Breast epithelium (tissue), 4 donors: ENCODE measurements at regions not wholly inside any gene's neighbourhood (a gene's known extent, or its start where the extent isn't known, plus 50 kb on each side); places are given as distances from the start of the nearest gene placed in this dataset.

Experiments used
- DNase-seq, 2 donors: peaks; one replicate each; pipeline ENCODE4 v3.0.0-alpha.2; 2019; ENCODE audit warnings: low spot score in 2 of 2
- H3K27ac ChIP-seq, 2 donors: fragments of 200-600 bp; sonication (generic) in 1 of 2; one replicate each; pipeline ENCODE4 v1.5.1; 2016 to 2019; ENCODE audit warnings: mild to moderate bottlenecking in 1 of 2
- H3K27me3 ChIP-seq, 2 donors: fragments of 200-600 bp; sonication (generic) in 1 of 2; one replicate each; pipeline versions ENCODE4 v1.5.1 to v1.6.0; 2017 to 2019; ENCODE audit warnings: control low read depth in 1 of 2, mild to moderate bottlenecking in 1 of 2
- H3K36me3 ChIP-seq: fragments of 200-600 bp; one replicate; pipeline ENCODE4 v1.5.1; 2019
- H3K4me1 ChIP-seq, 2 donors: fragments of 200-600 bp; sonication (generic); one replicate each; pipeline ENCODE4 v1.5.1; 2016 to 2019; ENCODE audit warnings: control low read depth in 1 of 2
- H3K4me3 ChIP-seq, 3 donors: fragments of 200-600 bp; sonication (generic); 1 replicate in 2 of 3; 2 replicates in 1 of 3; pipeline ENCODE4 v1.5.1; 2016 to 2019; ENCODE audit warnings: mild to moderate bottlenecking in 3 of 3, moderate library complexity in 2 of 3
- H3K9me3 ChIP-seq, 2 donors: fragments of 200-600 bp; sonication (generic) in 1 of 2; one replicate each; pipeline ENCODE4 v1.5.1; 2016 to 2019; ENCODE audit warnings: control low read depth in 1 of 2
- POLR2A ChIP-seq: fragments of 450-650 bp; IDR thresholded peaks from one replicate; pipeline ENCODE4 v1.6.1; 2016; ENCODE audit warnings: antibody characterized with exemption, mild to moderate bottlenecking, moderate library complexity
- POLR2AphosphoS5 ChIP-seq, 3 donors: sonication (generic); formaldehyde crosslinking; IDR thresholded peaks; one replicate each; pipeline ENCODE4 v1.6.1; 2017; ENCODE audit warnings: antibody characterized with exemption in 3 of 3
- intact Hi-C: fragments of 100-400 bp; cut with DNase I; formaldehyde crosslinking; loops from one replicate; pipeline ENCODE4 v1.15.1; 2023; ENCODE audit warnings: low total_unique reads
- TF ChIP-seq, protein P1 (sequence below), 3 donors: fragments of 450-650 bp; IDR thresholded peaks; one replicate each; pipeline ENCODE4 v1.5.1; 2016 to 2017; ENCODE audit warnings: antibody characterized with exemption in 3 of 3, mild to moderate bottlenecking in 3 of 3, moderate library complexity in 3 of 3

DNA sequence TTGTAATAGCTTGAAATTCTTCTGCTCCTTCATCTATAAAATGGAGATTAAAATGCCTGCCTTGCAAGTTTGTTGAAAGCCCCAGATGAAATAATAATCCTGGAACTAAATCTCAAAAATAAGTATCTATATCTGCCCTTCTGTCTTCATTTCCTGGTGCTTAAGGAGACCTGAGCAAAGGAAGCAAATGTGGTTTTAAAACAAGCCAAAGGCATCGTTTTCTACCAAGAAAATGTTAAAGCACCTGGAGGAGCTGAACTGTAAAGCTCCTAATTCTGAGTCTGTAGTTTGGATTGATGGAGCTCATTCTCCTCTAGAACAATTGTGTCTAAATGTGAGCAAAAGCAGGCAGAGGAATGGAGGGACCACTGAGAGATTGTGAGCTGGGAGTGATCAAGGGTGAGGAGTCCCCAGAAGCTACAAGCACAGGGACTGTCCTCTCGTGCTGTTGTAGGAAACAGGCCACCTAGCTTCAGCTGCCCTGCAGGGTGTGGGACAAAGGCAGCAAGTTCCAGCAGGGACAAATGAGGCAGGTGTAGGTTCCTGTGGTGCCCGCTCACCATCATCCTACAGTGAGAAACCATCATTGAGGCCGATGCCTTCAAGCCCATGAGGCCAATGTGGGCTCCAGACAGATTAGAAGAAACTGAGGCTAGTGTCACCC, 420.7 kb upstream of the TRIB2 start:
- Histone ChIP-seq H3K4me1 (no peaks in the 10 kb centered on the region), H3K27ac (no peak overlapping the region), H3K36me3 (no peaks in the 10 kb centered on the region), H3K9me3 (no peaks in the 10 kb centered on the region), H3K4me3 (no peak overlapping the region), H3K27me3 (no peaks in the 10 kb centered on the region)
- intact Hi-C loops: loop anchor here (2.0 kb wide), 1 partner anchor 21 kb away; no protein-coding TSS in a partner anchor
- TF ChIP-seq POLR2AphosphoS5 (IDR thresholded peaks at IDR 0.05) (no peak), POLR2A (no peak)
- TF ChIP-seq, protein P1, sequence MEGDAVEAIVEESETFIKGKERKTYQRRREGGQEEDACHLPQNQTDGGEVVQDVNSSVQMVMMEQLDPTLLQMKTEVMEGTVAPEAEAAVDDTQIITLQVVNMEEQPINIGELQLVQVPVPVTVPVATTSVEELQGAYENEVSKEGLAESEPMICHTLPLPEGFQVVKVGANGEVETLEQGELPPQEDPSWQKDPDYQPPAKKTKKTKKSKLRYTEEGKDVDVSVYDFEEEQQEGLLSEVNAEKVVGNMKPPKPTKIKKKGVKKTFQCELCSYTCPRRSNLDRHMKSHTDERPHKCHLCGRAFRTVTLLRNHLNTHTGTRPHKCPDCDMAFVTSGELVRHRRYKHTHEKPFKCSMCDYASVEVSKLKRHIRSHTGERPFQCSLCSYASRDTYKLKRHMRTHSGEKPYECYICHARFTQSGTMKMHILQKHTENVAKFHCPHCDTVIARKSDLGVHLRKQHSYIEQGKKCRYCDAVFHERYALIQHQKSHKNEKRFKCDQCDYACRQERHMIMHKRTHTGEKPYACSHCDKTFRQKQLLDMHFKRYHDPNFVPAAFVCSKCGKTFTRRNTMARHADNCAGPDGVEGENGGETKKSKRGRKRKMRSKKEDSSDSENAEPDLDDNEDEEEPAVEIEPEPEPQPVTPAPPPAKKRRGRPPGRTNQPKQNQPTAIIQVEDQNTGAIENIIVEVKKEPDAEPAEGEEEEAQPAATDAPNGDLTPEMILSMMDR (IDR thresholded peaks at IDR 0.05): no peak
- DNase-seq: no peak

DNA sequence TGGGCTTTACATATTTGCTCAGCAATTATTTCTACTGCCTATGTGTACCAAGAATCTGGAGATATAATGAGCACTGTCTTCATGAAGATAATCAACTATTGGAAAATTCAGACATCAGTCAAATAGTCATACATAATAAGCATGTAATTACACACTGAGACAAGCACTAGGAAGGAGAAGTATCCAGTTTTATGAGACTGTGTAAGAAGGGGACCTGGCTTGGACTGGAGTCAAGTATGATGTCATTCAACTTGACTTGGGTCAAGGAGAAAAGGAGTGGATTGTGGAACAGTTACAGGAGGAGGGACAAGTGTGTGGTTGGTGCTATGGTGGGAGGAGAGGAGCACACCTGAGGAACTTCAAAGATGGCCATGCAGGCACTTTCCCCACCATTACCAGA, 419.8 kb upstream of the TRIB2 start:
- Histone ChIP-seq H3K36me3 (no peaks in the 10 kb centered on the region), H3K27me3 (no peaks in the 10 kb centered on the region), H3K4me3 (no peak overlapping the region), H3K9me3 (no peaks in the 10 kb centered on the region), H3K27ac (no peak overlapping the region), H3K4me1 (no peaks in the 10 kb centered on the region)
- TF ChIP-seq POLR2AphosphoS5 (IDR thresholded peaks at IDR 0.05): no peak
- TF ChIP-seq, protein P1 (IDR thresholded peaks at IDR 0.05): no peak
- no peak for TF ChIP-seq POLR2A
- intact Hi-C loops: loop anchor here (2.0 kb wide), 1 partner anchor 20 kb away; no protein-coding TSS in a partner anchor
- no peak for DNase-seq

DNA sequence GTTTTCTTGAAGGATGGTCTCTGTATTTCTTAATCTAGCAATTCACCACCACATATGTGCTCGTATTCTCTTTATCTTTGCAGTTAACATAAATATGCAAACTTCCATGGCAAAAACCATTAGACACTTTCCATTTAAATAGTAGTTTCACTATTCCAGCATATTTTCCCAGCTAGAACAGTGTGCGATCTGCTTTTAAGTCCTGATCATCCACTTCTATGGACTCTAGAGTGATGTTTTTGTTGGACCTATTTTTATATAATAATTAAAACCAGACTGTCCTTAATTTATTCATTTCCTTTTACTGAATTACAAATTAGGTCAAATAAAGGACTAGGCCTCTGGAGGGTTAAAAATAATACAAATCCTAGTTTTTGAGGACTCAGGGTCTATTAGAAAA, 418.4 kb upstream of the TRIB2 start:
- no peak overlapping the region for H3K4me3 ChIP-seq
- no peaks in the 10 kb centered on the region for H3K9me3 ChIP-seq
- H3K36me3 ChIP-seq: no peaks in the 10 kb centered on the region
- no peaks in the 10 kb centered on the region for H3K27me3 ChIP-seq
- no peak overlapping the region for H3K27ac ChIP-seq
- intact Hi-C loops: no loop called here
- no peaks in the 10 kb centered on the region for H3K4me1 ChIP-seq
- DNase-seq: no peak
- TF ChIP-seq POLR2AphosphoS5 (IDR thresholded peaks at IDR 0.05) (no peak), POLR2A (no peak)
- TF ChIP-seq, protein P1 (IDR thresholded peaks at IDR 0.05): no peak

DNA sequence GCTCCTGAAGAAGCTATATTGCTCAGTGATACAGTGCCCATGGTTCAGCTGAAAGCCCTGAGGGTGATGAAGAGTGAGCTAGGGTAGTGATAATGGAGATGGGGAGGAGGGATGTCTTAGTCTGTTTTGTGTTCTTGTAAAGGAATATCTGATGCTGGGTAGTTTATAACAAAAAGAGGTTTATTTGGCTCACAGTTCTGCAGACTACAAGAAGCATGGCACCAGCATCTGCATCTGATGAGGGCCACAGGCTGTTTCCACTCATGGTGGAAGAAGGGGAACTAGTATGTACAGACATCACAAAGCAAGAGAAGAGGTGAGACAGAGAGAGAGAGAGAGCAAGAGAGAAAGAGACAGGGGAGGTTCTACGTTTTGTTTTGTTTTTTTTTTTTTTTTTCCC, 417.3 kb upstream of the TRIB2 start:
- no peaks in the 10 kb centered on the region for H3K4me1 ChIP-seq
- intact Hi-C loops: no loop called here
- TF ChIP-seq POLR2A: no peak
- TF ChIP-seq, protein P1 (IDR thresholded peaks at IDR 0.05): no peak

DNA sequence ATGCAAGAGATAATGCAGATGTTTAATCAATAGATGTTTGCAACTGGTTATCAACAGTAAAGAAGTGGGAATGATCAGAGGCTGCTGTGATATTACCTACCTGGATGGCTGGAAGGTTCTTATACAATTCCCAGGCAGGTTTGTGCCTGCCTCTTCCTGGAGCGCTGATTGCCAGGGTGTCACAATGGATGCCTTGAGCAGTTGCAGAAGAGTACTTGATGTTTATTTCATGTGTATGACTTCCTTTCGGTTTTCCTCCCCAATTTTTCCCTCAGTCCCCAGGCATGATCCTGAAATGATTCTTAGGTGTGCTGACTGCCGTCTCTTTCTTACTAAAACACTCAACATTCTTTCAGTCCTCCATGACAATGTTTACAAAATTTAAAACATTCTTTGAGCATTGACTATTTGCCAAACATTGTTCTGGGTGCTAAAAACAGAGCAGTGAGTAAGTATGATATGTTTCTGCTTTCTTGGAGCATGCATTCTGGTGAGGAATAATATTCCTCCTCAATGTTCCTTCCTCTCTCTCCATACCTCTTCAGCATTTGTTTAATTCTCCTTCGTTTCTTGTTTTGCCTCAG, 416.6 kb upstream of the TRIB2 start:
- peak overlapping the region; percentile 48 to 78 for H3K27ac ChIP-seq
- H3K36me3 ChIP-seq: no peaks in the 10 kb centered on the region
- DNase-seq: peak in 1 of 2 donors; percentile 47
- TF ChIP-seq POLR2AphosphoS5 (IDR thresholded peaks at IDR 0.05): no peak
- no peak for TF ChIP-seq POLR2A
- TF ChIP-seq, protein P1 (IDR thresholded peaks at IDR 0.05): no peak
- peak overlapping the region in 1 of 3 donors; percentile 17 for H3K4me3 ChIP-seq
- no peaks in the 10 kb centered on the region for H3K9me3 ChIP-seq
- no peaks in the 10 kb centered on the region for H3K4me1 ChIP-seq
- intact Hi-C loops: no loop called here
- no peaks in the 10 kb centered on the region for H3K27me3 ChIP-seq

More for the DNA sequence above, 417.3 kb upstream of the TRIB2 start:
- Histone ChIP-seq H3K36me3 (no peaks in the 10 kb centered on the region), H3K9me3 (no peaks in the 10 kb centered on the region), H3K4me3 (no peak overlapping the region), H3K27me3 (no peaks in the 10 kb centered on the region), H3K27ac (peak overlapping the region; percentile 48 to 78)
- no peak for DNase-seq
